D721Med (cell line): ENCODE measurements at regions not wholly inside any gene's neighbourhood (a gene's known extent, or its start where the extent isn't known, plus 50 kb on each side); places are given as distances from the start of the nearest gene placed in this dataset.

Source experiments
- DNase-seq: peaks from one replicate; pipeline ENCODE4 v3.0.0; 2011; ENCODE audit warnings: low spot score; ENCODE audit not compliant: insufficient read length
- FAIRE-seq: peaks from 2 replicates; lab custom pipeline; 2011; peaks lifted over from hg19 to GRCh38; lab: Jason Lieb, UNC
- TF ChIP-seq, protein P1 (sequence below): IDR thresholded peaks from 2 replicates; pipeline ENCODE4 v1.5.1; 2012; ENCODE audit warnings: mild to moderate bottlenecking, control low read depth; ENCODE audit not compliant: insufficient read depth; ENCODE audit errors: missing control alignments

- no peak for FAIRE-seq
Observed at GRCh38 chr2:189255711-189256110, 76.2 kb upstream of the COL5A2 start.

GRCh38 chr2:189258616-189259365 is 79.2 kb upstream of the COL5A2 start:
- TF ChIP-seq, protein P1, sequence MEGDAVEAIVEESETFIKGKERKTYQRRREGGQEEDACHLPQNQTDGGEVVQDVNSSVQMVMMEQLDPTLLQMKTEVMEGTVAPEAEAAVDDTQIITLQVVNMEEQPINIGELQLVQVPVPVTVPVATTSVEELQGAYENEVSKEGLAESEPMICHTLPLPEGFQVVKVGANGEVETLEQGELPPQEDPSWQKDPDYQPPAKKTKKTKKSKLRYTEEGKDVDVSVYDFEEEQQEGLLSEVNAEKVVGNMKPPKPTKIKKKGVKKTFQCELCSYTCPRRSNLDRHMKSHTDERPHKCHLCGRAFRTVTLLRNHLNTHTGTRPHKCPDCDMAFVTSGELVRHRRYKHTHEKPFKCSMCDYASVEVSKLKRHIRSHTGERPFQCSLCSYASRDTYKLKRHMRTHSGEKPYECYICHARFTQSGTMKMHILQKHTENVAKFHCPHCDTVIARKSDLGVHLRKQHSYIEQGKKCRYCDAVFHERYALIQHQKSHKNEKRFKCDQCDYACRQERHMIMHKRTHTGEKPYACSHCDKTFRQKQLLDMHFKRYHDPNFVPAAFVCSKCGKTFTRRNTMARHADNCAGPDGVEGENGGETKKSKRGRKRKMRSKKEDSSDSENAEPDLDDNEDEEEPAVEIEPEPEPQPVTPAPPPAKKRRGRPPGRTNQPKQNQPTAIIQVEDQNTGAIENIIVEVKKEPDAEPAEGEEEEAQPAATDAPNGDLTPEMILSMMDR = no peak
- FAIRE-seq = no peak
- DNase-seq = no peak

More at GRCh38 chr2:189255711-189256110, 76.2 kb upstream of the COL5A2 start:
- DNase-seq = no peak
- TF ChIP-seq, protein P1 = no peak

DNA sequence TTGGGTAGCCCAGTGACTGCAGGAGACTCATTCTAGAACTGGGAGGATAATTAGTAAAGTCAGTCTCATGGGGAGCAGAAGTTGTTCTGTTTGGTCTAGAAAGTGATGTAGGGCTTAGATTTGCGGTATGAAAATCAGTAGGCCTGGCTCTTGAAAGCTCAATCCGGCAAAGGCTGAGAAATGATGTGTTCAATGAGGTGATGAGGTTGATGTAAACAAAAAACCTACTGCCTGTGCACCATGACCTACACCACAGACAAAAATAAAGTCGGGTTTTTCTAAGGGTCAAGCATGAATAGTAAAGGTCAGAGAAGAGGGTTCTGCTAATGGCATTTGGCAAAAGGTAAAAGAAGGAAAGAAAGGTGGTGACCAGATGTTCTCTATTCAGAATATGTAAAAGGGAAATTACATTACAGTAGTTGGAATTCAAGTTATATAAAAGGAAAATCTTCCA is 80.8 kb upstream of the COL5A2 start:
- FAIRE-seq (no peak), DNase-seq (no peak)

DNA sequence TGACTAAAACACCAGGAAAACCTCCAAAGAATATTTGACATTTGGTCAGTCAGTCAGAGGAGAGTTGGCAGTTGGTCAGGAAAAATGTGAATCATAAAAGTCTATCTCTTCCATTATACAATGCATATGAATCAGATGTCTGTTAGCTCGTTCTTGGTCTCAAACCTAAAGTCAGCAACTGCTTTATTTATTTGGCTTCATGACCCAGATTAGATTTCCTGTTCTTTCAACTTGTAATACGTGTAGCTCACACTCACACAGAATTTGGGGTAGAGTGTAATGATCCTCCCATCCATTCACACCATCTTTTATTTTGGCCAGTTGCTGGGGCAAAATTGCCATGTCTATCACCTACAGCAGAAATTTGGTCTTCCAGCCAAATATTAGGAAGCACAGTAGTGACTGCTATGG is 81.9 kb upstream of the COL5A2 start:
- DNase-seq (no peak), FAIRE-seq (no peak)
- TF ChIP-seq, protein P1 = no peak

More for the DNA sequence above, 80.8 kb upstream of the COL5A2 start:
- TF ChIP-seq, protein P1 = no peak

GRCh38 chr2:189261916-189262315 is 82.4 kb upstream of the COL5A2 start:
- DNase-seq (no peak), FAIRE-seq (no peak)
- TF ChIP-seq, protein P1 = no peak

DNA sequence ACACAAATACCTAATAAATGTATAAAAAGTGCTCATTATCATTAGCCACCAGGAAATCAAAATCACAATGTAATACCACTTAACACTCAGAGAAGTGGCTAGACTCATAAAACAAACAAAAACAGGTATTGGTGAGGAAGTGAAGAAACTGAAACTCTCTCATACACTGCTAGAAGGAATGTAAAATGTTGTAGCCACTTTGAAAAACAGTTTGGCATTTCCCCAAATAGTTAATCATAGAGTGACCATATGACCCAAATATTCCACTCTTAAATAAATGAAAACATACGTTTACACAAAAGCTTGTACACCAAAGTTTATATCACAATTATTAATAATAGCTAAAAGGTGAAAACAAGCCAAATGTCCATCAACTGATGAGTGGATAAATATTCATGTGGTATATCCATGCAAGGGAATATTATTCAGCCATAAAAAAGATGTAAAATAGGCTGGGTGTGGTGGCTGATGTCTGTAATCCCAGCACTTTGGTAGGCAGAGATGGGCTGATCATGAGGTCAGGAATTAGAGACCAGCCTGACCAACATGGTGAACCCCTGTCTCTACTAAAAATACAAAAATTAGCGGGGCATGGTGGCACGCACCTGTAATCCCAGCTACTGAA is 86.2 kb upstream of the COL5A2 start:
- no peak for DNase-seq
- FAIRE-seq = no peak
- TF ChIP-seq, protein P1 = no peak

DNA sequence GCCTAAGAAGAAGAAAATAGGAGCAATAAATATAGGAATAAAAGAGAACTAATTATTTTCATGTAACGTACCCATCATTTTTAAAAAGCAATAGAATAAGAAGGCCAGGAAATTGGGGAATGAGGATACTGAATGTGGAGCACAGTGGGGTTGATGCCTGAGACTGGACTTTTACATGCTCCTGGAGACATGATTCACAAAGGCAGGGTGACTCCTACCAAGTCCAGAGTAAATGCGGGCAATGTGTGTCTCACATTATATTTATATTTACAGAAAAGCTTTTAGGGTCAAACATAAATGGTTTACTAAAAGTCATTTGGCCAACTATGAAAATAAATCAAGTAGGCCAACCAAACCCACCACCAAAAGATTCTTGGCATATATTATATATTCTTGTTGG is 87.9 kb upstream of the COL5A2 start:
- TF ChIP-seq, protein P1 = no peak
- FAIRE-seq = no peak

More for the DNA sequence above, 87.9 kb upstream of the COL5A2 start:
- DNase-seq = no peak
